Esophagus muscularis mucosa (tissue), 4 donors: ENCODE measurements at regions not wholly inside any gene's neighbourhood (a gene's known extent, or its start where the extent isn't known, plus 50 kb on each side); places are given as distances from the start of the nearest gene placed in this dataset.

ENCODE experiments used
- DNase-seq: peaks from one replicate; pipeline ENCODE4 v3.0.0-alpha.2; 2017; ENCODE audit errors: extremely low spot score
- H3K27ac ChIP-seq, 4 donors: fragments of 200-600 bp; sonication (generic); replicated peaks in 1 of 4; 1 replicate in 3 of 4; 2 replicates in 1 of 4; pipeline ENCODE4 v1.5.1; 2016 to 2019; ENCODE audit warnings: mild to moderate bottlenecking in 1 of 4
- H3K27me3 ChIP-seq, 4 donors: fragments of 200-600 bp; sonication (generic); one replicate each; pipeline versions ENCODE4 v1.5.1 to v1.6.0; 2016 to 2019
- H3K36me3 ChIP-seq, 4 donors: fragments of 200-600 bp; sonication (generic); one replicate each; pipeline ENCODE4 v1.5.1; 2016 to 2019
- H3K4me1 ChIP-seq, 4 donors: fragments of 200-600 bp; sonication (generic); one replicate each; pipeline ENCODE4 v1.5.1; 2016 to 2019
- H3K4me3 ChIP-seq, 4 donors: fragments of 200-600 bp; sonication (generic); 1 replicate in 2 of 4; 2 replicates in 2 of 4; pipeline ENCODE4 v1.5.1; 2016 to 2019; ENCODE audit warnings: mild to moderate bottlenecking in 4 of 4, moderate library complexity in 1 of 4
- H3K9me3 ChIP-seq, 4 donors: fragments of 200-600 bp; sonication (generic); 1 replicate in 3 of 4; 2 replicates in 1 of 4; pipeline ENCODE4 v1.5.1; 2016 to 2019
- EP300 ChIP-seq: sonication (generic); formaldehyde crosslinking; IDR thresholded peaks from one replicate; pipeline ENCODE4 v1.6.1; 2017; ENCODE audit warnings: antibody characterized with exemption
- POLR2A ChIP-seq: fragments of 450-650 bp; IDR thresholded peaks from one replicate; pipeline ENCODE4 v1.6.1; 2017; ENCODE audit warnings: antibody characterized with exemption, moderate library complexity, mild to moderate bottlenecking, low read depth
- POLR2AphosphoS5 ChIP-seq, 2 donors: sonication (generic); formaldehyde crosslinking; IDR thresholded peaks; one replicate each; pipeline ENCODE4 v1.6.1; 2017; ENCODE audit warnings: antibody characterized with exemption in 2 of 2
- WGBS: methylation state at CpG from one replicate; pipeline ENCODE4 v1.1.5; 2018; 5-methylcytosine and 5-hydroxymethylcytosine counted together
- intact Hi-C: fragments of 100-400 bp; cut with DNase I; formaldehyde crosslinking; loops from one replicate; pipeline ENCODE4 v1.15.1; 2023
- TF ChIP-seq, protein P1 (sequence below), 3 experiments: fragments of 200-600 bp in 2 of 3; fragments of 450-650 bp in 1 of 3; sonication (generic) in 2 of 3; IDR thresholded peaks; one replicate each; pipeline ENCODE4 v1.5.1; 2017 to 2019; ENCODE audit warnings: antibody characterized with exemption in 3 of 3, mild to moderate bottlenecking in 2 of 3, moderate library complexity in 1 of 3

DNA sequence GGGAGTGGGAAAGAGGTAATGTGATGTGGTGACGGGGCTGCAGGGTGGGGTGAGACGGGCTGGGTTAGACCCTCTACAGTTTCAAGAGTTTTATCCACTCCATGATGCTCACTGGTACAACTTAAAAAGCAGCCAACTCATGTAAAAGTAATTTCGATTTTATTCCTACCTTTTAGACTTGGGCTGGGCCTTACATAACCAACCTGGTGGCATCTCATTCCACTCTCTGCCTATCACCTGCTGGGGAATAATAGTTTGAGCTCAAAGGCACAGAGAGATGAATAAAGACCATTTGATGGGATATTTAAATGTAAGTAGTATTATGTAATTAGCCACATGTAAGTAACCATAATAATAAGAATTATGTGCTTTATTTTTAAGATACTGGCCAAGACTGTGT is 366.0 kb upstream of the RNF32 start:
- TF ChIP-seq POLR2AphosphoS5 (IDR thresholded peaks at IDR 0.05) (no peak), POLR2A (no peak), EP300 (no peak)
- TF ChIP-seq, protein P1, sequence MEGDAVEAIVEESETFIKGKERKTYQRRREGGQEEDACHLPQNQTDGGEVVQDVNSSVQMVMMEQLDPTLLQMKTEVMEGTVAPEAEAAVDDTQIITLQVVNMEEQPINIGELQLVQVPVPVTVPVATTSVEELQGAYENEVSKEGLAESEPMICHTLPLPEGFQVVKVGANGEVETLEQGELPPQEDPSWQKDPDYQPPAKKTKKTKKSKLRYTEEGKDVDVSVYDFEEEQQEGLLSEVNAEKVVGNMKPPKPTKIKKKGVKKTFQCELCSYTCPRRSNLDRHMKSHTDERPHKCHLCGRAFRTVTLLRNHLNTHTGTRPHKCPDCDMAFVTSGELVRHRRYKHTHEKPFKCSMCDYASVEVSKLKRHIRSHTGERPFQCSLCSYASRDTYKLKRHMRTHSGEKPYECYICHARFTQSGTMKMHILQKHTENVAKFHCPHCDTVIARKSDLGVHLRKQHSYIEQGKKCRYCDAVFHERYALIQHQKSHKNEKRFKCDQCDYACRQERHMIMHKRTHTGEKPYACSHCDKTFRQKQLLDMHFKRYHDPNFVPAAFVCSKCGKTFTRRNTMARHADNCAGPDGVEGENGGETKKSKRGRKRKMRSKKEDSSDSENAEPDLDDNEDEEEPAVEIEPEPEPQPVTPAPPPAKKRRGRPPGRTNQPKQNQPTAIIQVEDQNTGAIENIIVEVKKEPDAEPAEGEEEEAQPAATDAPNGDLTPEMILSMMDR (IDR thresholded peaks at IDR 0.05): no peak
- intact Hi-C loops: no loop called here
- no peaks in the 10 kb centered on the region for H3K9me3 ChIP-seq
- no peaks in the 10 kb centered on the region for H3K36me3 ChIP-seq
- H3K4me3 ChIP-seq: no peak overlapping the region
- no peak for DNase-seq
- peaks cover 0 to 11% (median 0%) of the 10 kb centered on the region in 4 donors for H3K27me3 ChIP-seq
- 88% methylated on average over 3 of the region's 3 CpGs for WGBS
- no peaks in the 10 kb centered on the region for H3K4me1 ChIP-seq
- H3K27ac ChIP-seq: no peak overlapping the region

DNA sequence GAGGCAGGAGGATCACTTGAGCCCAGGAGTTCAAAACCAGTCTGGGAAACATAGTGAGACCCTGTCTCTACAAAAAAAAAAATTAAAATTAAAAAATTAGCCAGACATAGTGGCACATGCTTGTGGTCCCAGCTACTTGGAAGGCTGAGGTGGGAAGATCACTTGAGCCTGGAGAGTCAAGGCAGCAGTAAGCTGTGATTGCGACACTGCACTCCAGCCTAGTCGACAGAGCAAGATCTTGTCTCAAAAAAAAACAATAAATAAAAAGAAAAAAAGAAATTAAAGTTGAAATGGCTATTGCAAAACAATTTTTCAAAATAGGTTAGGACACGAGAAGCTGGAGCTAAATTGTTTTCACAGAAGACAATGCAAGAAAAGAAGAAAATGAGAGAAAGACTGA is 379.0 kb upstream of the RNF32 start:
- Histone ChIP-seq H3K36me3 (no peaks in the 10 kb centered on the region), H3K4me3 (no peak overlapping the region), H3K27me3 (no peaks in the 10 kb centered on the region), H3K9me3 (peaks cover 0 to 6% (median 2%) of the 10 kb centered on the region in 4 donors), H3K4me1 (no peaks in the 10 kb centered on the region), H3K27ac (no peak overlapping the region)
- WGBS: 54% methylated on average over 3 of the region's 3 CpGs
- no peak for DNase-seq
- intact Hi-C loops: no loop called here
- TF ChIP-seq POLR2AphosphoS5 (IDR thresholded peaks at IDR 0.05) (no peak), POLR2A (no peak), EP300 (no peak)
- TF ChIP-seq, protein P1 (IDR thresholded peaks at IDR 0.05): no peak

DNA sequence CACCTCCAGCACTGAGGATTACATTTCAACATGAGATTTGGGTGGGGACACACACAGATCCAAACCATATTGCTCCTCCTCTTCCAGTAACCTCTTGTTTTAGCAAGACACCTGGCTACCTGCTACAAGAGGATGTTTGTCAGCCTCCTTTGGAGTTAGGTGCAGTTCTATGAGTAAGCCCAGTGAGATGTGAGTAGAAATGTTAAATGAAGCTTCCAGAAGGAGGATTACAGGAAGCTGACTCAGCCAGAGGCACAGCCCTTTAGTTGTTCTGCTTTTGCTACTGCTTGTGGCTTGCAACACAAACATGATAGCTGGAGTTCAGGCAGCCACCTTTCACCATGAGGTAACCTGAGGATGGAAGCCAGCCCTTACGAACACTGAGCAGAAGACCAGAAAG is 382.7 kb upstream of the RNF32 start:
- Histone ChIP-seq H3K9me3 (peaks cover 0 to 4% (median 0%) of the 10 kb centered on the region in 4 donors), H3K27ac (no peak overlapping the region), H3K4me1 (no peaks in the 10 kb centered on the region), H3K27me3 (peaks cover 0 to 3% (median 0%) of the 10 kb centered on the region in 4 donors), H3K36me3 (no peaks in the 10 kb centered on the region), H3K4me3 (no peak overlapping the region)
- intact Hi-C loops: no loop called here
- WGBS: 78% methylated on average over 1 of the region's 1 CpG
- TF ChIP-seq EP300: no peak
- no peak for DNase-seq

DNA sequence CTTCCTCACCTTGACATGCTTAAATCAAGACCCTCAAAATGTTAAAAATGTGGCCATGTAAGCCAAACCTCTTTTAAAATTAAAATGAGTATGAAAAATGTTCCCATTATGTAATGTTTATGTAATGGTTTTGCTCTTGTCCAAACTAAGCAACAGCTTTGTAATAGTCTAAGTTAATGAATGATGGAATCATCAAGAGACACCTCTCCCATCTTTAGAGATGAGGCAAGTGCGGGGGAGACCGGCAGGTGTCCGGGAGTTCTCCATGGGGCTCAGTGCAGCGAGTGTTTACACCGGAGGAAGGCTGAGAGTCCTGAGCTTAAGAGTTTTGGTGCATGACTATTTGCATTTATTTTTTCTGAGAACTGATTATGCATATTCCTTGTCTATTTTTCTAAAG is 384.9 kb upstream of the RNF32 start:
- Histone ChIP-seq H3K9me3 (peaks cover 0 to 4% (median 0%) of the 10 kb centered on the region in 4 donors), H3K27ac (no peak overlapping the region), H3K36me3 (no peaks in the 10 kb centered on the region), H3K4me3 (no peak overlapping the region), H3K27me3 (peaks cover 0 to 6% (median 0%) of the 10 kb centered on the region in 4 donors), H3K4me1 (no peaks in the 10 kb centered on the region)
- TF ChIP-seq, protein P1 (IDR thresholded peaks at IDR 0.05): no peak
- TF ChIP-seq POLR2A: no peak
- TF ChIP-seq POLR2AphosphoS5 (IDR thresholded peaks at IDR 0.05): no peak
- TF ChIP-seq EP300: no peak
- intact Hi-C loops: no loop called here
- 71% methylated on average over 5 of the region's 5 CpGs for WGBS
- DNase-seq: no peak

DNA sequence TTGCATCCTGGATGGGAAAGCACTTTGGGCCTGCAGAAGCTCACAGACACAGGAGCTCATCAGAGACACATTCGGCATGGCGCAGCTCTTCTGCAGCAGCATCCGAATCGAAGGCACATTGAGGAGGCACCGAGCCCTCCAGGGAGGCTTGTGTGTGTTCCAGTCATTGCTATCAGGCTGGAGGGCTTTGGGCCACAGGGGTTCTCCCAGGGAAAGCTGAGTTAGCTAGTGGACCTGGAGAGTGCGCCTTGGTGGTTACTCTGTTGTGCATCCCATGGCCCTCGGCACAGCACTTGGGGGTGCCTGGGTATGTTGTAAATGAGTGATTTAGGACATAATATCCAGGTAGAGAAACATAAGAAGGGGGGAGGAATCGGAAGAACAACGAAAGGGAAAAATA is 388.7 kb upstream of the RNF32 start:
- Histone ChIP-seq H3K9me3 (no peaks in the 10 kb centered on the region), H3K36me3 (no peaks in the 10 kb centered on the region), H3K4me1 (no peaks in the 10 kb centered on the region), H3K27ac (no peak overlapping the region), H3K27me3 (peaks cover 0 to 23% (median 0%) of the 10 kb centered on the region in 4 donors), H3K4me3 (no peak overlapping the region)
- WGBS: 93% methylated on average over 7 of the region's 9 CpGs
- peak; percentile 92 for DNase-seq
- intact Hi-C loops: no loop called here
- TF ChIP-seq POLR2AphosphoS5 (IDR thresholded peaks at IDR 0.05): no peak
- no peak for TF ChIP-seq POLR2A
- TF ChIP-seq, protein P1 (IDR thresholded peaks at IDR 0.05): no peak
- no peak for TF ChIP-seq EP300
